ENCODE measurements at regions not wholly inside any gene's neighbourhood (a gene's known extent, or its start where the extent isn't known, plus 50 kb on each side); places are given as distances from the start of the nearest gene placed in this dataset.
"Not testable (repeated sequence)": the region's sequence is repeated elsewhere in the genome, so short reads cannot be mapped to it uniquely, and the experiment has no call there.

DNA sequence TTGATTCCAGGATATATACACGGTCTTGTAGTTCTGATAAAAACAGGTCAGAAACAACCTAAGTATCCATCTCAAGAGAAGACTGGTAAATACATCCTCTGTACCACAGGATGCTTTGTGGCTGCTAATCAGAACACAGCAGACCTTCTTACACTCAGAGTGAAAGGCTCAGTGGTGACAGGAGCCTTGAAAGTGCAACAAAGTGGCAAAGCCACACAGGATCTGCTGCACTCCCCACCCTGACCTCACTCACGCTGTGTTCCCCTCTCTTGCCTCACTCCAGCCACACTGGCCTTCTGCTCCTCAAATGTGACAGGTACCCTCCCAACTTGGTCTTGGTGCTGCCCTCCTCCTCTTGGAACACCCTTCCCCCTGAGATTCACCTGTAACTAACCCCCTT, 98.1 kb upstream of the GRIP1 start:
- DNase-seq = no peak

DNA sequence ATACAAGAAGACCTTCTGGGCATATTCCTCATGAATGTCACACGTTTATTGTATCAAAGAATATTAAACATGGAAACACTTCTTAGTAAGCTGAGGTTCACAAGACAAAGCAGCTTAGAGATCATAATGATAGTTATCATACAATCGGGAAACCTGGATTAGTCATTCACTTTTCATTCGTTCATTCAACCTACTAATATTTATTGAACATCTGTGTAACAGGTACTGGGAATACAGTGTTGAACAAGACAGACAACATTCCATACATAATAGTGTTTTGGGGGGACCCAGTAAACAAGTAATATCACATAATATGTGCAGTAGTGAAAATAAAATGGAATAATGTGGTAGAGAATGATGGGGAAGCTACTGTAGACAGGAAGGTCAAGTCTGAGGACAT, 100.6 kb upstream of the GRIP1 start:
- no peak for DNase-seq

GRCh38 chr12:66786531-66787308, 107.8 kb upstream of the GRIP1 start:
- no peak for DNase-seq

DNA sequence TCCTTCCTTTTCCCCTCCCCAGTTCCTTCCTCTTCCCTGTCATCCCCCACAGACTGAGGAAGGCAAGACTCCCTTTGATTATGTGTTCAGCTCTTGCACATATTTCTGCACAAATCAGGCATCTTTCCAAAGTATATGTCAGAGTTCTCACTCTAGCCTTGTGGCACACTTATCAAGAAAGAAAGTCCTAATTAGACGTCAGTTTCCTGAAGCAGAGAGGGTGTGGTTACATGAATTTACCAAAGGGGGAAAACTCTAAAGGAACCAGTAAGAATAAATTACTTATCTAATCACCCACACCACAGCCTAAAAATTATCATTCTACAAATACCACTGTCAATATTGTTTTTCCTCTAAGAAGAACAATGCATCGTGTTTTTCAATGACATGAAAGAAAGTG, 120.7 kb upstream of the GRIP1 start:
- no peak for DNase-seq

DNA sequence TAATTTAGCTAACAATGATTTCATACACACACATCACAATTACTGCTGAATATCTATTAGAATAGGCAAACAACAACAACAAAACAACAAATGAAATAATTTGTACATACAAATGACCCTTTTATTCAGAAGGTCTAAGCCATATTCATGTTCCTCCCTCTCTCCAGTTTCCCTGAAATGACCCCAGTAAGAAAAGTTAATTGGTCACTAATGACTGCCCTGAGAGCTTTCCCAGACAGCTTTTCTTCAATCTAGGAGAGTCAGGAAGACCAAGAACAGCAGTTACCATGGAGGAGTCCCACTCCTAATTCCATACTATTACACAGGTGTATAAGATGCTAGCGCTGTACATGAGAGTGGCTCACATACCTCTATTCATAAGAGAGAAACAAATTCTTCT, 121.2 kb upstream of the GRIP1 start:
- DNase-seq = no peak

DNA sequence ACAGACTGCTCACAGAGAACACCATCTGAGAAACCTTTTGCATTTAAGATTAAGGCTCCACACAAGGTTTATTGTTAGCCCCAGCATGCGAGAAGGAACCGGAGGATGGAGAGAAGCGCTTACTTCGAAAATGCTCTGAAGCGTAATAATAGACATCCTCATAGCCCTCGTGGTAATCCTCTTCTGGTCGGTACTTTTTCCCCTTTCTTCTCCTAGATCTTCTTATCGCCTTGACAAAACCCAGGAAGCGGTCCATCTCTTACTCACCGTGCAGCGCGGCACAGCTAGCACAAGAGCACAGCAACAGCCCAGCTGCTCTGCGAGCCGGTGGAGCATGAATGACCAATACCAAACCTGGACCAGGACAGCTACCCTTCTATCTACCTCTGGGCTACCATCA, 125.1 kb upstream of the GRIP1 start:
- DNase-seq = no peak

- peak; percentile 52 for DNase-seq
Observed at GRCh38 chr12:66804563-66804974, 125.7 kb upstream of the GRIP1 start.

DNA sequence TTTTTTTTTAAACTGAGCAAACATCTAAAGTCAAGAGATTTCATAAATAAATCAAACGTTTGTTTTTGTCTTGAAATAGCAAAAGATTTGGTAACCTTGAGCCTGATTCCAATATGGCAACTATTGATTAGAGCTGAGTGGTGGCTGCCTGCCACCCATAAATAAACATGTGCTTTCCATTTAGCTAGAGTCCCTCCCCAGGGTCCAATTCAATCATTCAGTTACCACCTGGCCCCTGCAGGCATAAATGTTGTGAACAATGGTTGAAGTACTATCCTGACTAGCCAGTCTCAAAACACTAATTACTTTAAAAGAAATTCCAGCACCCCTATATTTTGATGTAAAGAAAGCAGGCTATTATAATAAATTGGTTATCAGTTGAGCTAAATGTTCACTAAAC, 129.7 kb upstream of the GRIP1 start:
- peak; percentile 14 for DNase-seq

DNA sequence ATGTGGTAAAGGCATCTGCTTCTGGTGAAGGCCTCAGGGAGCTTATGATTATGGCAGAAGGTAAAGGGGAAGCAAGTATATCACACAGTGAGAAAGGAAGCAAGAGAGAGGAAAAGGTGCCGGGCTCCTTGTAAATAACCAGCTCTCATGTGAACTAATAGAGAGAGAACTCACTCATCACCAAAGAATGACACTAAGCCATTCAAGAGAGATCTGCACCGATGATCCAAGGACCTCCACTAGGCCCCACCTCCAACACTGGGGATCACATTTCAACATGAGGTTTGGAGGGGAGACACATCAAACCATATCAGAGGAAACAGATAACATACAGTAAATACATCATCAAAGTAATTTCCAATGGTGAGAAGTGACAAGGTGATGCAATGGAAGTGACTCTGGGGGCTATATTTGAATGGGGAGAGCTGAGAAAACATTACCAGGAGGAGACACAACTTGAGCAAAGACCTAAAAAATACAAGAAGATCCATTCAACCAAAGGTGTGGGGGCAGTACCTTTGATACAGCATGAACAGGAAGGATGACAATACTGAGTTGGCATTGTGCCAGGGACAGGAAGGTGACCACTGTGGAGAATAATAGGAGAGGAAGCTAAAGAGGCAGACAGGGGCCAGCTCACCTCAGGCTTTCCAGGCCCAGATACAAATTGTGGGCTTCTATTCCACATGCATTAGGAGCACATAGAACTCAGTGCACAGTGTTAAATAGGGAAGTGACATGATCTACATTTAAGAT, 134.4 kb upstream of the GRIP1 start:
- peak; percentile 76 for DNase-seq

GRCh38 chr12:66819587-66819986, 140.7 kb upstream of the GRIP1 start:
- DNase-seq = no peak

DNA sequence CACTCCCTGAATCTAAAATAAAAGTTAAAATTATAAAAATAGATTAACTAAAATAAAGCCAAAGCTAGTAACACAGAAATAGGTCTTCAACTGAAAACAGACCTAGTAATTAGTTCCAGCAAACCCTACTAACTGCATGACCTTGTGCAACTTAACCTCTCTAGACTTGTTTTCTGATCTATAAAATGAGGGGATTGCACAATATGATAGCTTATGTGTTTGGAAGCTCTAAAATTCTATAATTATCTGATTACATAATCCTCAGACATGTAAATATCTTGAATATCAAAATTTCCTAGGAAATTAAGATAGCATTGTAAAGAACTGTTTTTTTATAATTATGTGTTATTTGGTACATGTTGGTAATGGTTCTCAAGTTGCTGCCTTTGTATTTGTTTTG, 144.1 kb upstream of the GRIP1 start:
- DNase-seq = no peak

GRCh38 chr12:66823857-66824570, 145.1 kb upstream of the GRIP1 start:
- peak; percentile 68 for DNase-seq

DNA sequence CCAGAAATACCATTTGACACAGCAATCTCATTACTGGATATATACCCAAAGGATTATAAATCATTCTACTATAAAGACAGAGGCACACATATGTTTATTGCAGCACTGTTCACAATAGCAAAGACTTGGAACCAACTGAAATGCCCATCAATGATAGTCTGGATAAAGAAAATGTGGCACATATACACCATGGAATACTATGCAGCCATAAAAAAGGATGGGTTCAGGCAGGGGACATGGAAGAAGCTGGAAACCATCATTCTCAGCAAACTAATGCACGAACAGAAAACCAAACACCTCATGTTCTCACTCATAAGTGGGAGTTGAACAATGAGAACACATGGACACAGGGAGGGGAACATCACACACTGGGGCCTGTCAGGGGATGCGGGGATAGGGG, 147.0 kb upstream of the GRIP1 start:
- not testable (repeated sequence) for DNase-seq

- DNase-seq = no peak
Observed at GRCh38 chr12:66829660-66830325, 150.9 kb upstream of the GRIP1 start.

- no peak for DNase-seq
Observed at GRCh38 chr12:66831495-66831894, 152.6 kb upstream of the GRIP1 start.

- DNase-seq = no peak
Observed at GRCh38 chr12:66832997-66833396, 154.1 kb upstream of the GRIP1 start.

GRCh38 chr12:66836623-66837310, 157.9 kb upstream of the GRIP1 start:
- no peak for DNase-seq

DNA sequence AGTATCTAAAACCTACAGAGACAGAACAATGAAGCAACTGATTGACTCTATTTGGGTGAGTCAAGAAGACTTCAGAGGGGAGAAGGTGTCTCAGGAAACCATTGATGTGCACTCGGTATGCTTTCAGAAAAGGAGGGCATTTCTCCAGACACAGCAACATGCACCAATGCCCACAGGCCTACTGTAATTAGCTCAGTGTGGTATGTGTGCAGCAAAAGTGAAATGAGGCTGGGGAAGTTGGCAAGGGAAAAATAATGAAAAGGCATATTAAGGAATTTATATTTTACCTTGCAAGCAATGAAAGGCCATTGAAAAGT, 158.4 kb upstream of the GRIP1 start:
- no peak for DNase-seq

GRCh38 chr12:66838366-66838765, 159.5 kb upstream of the GRIP1 start:
- DNase-seq = no peak

GRCh38 chr12:66848967-66849366, 170.1 kb upstream of the GRIP1 start:
- DNase-seq = no peak

- DNase-seq = no peak
Observed at GRCh38 chr12:66851134-66851533, 172.3 kb upstream of the GRIP1 start.

DNA sequence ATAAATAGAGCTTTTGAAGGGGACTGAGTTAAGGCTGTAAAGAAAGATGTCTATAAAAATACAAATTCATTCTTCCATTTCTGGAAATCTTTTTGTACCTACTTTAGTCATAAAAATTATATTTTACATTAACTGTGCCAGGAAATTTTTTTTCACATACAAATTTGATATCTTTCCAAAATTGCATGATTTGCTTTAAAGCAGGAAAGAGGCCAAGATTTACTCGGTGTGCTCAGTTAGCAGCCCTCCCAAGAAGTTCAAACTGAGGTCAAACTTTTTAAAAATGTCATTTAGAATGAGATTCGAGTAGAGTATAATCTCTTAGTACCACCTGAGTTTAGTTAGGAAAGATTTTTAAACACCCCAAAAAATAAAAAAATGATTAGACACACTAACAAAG, 173.2 kb upstream of the GRIP1 start:
- DNase-seq = no peak

GRCh38 chr12:66852765-66853164, 173.9 kb upstream of the GRIP1 start:
- no peak for DNase-seq
